ENCODE measurements at regions not wholly inside any gene's neighbourhood (a gene's known extent, or its start where the extent isn't known, plus 50 kb on each side); places are given as distances from the start of the nearest gene placed in this dataset.

DNA sequence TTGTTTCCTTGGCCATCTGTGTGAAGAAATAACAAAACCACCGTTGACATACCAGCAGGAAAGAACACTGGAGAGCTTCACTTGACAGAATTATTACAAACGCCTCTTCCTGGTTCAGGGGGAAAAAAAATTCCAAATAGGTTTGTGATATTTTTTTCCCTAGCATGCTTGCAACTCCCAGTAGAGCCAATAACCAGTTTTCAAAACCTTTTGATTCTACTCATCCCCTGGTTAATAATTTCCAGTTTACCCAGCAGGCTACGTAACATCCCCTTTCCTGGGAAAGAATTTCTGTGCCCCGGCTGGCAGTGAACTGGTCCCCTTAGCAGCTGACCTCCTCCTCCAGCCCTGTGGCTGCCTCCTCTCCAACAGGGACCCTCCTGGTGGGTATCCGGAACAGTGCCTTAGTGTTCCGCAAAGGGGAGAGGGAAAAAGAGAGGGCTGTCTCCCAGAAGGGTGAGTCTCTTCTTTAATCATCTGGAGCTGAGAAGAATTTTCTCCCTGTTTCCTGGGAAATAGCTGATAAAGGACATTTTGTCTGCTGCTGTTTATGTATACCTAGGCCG, 72.8 kb upstream of the BOD1 start:
- DNase-seq (ENCODE audit: extremely low read depth in 1 of 2, low read depth in 1 of 2) = no peak

DNA sequence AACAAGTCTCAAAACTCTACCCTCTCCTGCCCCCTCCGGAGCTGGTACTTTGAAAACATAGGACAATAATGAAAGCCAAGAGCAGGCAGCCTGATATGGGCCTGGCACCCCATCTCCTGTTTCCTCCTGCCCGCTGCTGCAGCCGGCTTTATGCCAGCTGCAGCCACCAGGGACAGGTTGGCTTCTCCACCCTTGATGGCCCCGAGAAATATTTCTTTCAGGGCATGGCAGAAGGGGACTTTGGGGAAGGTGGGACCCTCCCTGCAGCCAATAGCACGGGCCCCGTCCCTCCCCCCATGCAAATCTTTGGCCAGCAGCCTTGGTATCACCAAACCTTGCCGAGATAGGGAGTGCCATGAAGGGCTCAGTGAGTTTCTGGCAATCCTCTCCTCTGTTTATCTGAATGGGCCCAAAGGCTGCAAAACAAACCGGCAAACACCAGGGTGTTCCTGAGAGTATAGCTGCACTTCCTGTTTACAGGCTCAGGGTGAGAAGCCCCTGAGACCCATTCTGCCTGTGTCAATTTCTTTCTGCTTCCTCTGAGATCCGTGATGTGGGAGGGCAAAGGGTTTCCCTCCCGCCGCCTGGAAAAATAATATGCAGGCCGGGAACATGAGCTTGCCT, 73.4 kb upstream of the BOD1 start:
- no peak for DNase-seq (ENCODE audit: extremely low read depth in 1 of 2, low read depth in 1 of 2)

DNA sequence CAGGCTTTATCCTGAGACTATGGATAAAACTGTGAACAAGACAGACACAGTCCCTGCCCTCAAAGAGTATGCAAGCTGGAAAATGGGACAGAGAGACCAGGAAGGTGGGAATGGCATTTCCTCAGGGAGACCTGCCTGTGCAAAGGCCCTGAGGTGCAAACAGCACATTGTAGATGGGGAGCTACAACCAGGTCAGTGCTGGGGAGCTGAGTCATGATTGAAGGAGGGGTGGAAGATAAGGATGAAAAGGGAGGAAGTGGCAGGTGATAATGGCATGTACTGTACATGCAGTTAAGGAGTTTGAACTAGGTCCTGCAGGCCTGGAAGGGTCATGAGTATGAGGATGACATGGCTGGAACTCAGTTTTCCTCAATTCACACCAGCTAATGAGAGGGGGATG, 75.5 kb upstream of the BOD1 start:
- no peak for DNase-seq (ENCODE audit: extremely low read depth in 1 of 2, low read depth in 1 of 2)

DNA sequence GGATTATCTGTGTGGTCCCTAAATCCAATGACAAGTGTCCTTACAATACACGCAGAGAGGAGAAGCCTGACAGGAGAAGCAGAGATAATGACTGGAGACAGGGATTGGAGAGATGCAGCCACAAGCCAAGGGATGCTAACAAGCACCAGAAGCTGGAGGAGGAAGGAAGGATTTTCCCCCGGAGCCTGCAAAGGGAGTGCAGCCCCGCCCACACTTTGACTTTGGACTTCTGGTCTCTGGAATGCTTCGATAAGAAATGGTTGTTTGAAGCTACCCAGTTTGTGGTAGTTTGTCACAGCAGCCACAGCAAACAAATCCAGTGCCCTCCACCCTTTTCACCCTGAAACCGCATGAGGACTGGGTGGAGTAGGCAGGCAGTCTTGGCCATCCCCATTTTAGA, 77.2 kb upstream of the BOD1 start:
- DNase-seq (ENCODE audit: extremely low read depth in 1 of 2, low read depth in 1 of 2) = no peak

DNA sequence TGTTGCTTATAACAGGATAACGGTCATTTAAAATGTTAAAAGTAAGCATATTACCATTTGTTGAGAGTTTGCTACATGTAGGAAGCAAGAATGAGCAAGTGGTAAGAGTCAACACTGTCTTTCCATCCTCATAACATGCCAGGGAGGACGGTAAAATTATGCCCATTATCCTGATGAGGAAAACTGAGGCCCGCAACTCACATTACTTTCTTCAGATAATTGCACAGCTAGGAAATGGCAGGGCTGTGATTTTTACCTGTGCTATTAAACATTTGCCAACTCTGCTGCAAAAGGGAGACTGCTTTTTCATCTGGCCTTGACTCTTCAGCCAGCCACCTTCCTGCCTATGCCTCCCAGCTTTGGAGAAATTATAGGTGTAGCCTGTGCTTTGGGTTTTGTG, 79.8 kb upstream of the BOD1 start:
- DNase-seq (ENCODE audit: extremely low read depth in 1 of 2, low read depth in 1 of 2) = no peak

DNA sequence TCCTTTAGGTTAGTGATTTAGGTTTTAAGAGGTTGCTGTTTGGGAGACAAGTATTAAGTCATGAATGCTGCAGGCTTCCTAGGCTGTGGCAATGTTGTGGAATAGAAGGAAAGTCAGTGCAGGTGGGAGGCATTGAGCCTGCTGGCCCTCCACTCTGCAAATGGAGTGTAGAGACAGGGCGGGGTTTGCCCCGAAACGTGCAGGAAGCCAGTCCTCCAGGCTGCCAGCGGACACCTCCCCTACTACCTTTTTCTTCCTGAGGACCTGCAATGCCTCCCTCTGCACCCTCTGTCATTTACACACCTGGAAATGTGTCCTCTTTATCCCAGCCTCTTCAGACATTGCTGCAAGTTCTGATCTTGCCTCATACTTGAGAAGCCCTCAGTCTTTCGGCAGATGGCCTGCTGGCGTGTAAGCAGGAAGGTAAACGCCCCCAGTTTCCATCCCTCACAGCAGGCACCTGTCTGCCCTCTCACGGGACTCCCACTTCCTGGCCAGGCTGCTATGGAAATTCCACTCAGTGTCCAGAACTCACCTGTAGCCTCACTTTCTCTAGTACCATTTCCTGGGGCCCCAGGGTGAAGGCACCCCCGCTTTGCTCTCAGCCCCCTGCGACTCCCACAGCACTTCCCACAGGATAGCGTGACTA, 81.6 kb upstream of the BOD1 start:
- DNase-seq (ENCODE audit: extremely low read depth in 1 of 2, low read depth in 1 of 2) = no peak

DNA sequence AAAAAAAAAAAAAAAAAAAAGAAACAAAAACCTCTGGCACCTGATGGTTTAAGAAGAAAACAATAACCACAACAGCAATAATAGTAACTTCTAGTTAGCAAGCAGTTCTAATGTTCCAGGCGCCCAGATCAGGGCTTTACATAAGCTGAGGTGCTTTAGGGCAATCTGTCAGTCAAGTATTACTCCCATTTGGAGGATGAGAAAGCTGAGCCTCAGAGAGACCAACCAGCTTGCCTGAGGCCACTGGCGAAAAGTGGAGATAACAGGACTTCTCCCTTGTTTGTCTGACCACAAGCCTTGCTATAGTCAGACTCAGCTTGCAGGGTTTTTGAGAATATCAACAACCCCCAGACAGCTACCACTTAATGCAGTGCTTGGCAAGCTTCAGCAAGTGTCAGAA, 83.5 kb upstream of the BOD1 start:
- no peak for DNase-seq (ENCODE audit: extremely low read depth in 1 of 2, low read depth in 1 of 2)

DNA sequence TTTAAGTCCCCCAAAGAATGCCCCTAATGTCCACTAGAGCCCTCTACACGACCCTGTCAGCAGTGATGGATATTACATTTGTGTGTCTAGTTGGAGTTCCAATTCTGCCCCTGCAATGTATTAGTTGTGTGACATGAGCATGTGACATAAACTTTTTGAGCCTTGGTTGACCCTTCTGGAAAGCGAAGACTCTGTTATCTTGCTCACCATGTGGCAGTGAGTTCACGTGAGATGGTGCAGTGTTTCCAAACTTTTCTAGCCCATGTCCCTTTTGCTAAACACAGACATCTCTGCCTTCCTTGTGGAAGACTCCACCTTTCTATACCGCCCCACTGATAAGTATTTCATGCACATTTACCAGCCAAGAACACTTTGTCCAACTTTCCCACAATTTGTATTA, 87.0 kb upstream of the BOD1 start:
- no peak for DNase-seq (ENCODE audit: extremely low read depth in 1 of 2, low read depth in 1 of 2)

DNA sequence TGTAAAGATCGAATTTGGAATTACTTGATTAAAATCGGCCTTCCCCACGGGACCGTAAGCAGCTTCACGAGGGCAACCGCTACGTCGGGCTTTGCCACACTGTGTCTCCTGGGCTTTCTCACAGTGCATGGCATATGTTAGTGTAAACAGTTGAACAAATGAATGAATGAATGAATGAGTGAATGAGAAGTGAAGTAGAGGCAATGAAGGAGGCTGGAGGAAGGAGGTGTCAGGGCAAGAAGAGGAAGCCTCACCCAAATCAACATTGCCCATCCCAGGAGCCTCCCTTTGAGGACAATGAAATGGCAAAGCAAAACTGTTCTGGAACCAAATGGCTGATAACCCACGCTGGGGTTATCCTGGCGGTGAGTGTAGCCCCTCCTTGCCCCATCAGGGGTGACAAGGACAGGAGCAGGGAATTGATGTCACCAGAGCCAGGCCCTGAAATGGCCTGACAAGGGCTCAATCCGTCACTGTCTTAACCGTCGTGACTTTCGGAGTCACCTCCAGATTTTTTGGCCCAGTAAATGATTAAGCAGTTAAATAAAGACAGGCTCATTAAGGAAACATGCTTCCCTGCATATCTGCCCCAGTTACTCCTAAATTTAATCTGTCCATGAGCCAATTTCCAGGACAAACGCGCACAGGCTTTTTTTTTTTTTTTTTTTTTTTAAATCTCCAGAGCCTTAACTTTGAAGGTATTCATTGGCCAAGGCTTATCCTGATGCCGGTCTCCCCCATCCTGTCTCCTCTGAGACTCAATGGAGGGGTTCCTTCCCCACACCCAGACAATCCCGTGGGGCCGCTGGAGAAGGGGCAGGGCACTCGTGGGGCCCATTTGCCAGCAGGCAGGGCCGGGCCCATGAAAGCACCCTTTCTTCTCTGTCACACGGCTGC, 88.4 kb upstream of the BOD1 start:
- no peak for DNase-seq (ENCODE audit: extremely low read depth in 1 of 2, low read depth in 1 of 2)

DNA sequence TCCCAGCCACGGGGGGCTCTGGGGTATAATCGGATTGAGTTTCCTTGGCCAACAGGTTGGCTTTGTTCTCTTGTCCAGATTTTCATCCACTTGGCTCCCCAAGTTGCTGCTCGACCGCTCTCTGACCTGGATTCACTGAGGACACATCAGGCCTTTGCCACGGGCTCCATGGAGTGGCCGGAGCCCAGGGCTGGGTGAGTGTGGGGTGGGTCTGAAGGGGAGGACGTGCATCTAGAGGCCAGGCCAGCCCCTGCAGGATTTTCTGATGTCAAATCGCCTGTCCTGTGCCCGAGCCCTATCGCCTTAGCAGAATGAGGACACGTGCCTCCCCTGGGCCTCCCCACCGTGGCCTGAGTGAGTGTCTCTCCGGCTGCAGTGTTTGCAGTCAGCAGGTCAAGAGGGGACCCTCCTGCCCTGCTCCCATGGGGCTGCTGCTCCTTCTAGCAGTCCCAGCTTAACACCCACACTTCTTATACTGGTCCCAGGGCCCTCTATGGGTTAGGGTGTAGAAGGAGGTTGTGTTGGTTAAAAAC, 89.1 kb upstream of the BOD1 start:
- no peak for DNase-seq (ENCODE audit: extremely low read depth in 1 of 2, low read depth in 1 of 2)

DNA sequence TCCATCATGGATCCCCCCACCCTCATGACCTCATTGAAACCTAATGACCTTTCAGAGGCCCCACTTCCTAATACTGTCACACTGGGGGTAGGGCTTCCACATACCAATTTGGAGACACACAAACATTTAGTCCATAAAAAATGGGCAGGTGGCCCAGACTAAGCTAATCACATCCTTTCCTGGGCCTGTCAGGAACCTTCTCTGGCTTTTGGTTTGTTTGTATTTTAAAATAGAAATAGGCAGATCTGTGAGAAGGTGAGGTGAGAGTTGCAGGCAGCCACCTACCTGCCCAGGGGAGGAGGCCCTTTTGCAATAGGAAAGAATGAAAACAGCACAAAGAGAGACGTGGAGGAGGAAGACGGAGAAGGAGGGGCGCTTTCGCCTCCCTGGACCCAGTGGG, 90.2 kb upstream of the BOD1 start:
- DNase-seq (ENCODE audit: extremely low read depth in 1 of 2, low read depth in 1 of 2) = no peak

DNA sequence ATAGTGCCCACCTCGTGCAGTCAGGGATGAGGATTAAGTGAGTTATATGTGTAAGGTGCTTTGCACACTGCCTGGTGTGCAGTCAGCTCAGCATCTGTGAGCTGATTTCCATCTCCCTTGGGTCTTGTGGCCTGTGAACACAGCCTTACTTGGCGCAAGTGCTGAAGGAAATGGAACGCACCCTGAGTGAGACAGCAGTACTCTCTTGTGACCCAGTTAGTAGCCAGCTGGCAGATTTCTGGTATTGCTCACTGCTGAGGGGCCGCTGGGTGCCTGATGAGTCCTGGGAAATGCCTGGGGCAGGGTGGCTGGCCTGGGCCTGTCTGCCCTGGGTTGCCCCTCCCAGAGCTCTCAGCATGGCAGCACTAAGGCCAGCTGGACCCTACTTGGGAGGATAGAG, 90.9 kb upstream of the BOD1 start:
- DNase-seq (ENCODE audit: extremely low read depth in 1 of 2, low read depth in 1 of 2) = no peak

DNA sequence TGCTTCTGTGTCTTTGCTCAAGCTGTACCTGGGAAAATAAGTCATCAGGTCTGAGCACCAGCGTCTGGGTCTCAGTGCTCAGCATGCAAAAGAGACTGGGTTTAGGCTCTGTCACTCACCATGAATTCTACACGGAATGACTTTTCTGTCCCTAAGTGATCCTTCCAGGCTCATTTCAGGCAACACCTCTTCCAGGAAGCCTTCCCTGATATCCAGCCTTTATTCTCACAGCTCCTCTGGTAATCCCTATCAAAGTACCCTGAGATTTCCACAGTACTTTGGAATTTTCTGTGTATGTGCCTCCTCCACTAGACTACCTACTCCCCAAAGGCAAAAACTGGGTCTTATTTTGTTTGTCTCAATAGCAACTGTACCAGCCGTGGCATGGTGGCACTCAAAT, 92.7 kb upstream of the BOD1 start:
- no peak for DNase-seq (ENCODE audit: extremely low read depth in 1 of 2, low read depth in 1 of 2)

DNA sequence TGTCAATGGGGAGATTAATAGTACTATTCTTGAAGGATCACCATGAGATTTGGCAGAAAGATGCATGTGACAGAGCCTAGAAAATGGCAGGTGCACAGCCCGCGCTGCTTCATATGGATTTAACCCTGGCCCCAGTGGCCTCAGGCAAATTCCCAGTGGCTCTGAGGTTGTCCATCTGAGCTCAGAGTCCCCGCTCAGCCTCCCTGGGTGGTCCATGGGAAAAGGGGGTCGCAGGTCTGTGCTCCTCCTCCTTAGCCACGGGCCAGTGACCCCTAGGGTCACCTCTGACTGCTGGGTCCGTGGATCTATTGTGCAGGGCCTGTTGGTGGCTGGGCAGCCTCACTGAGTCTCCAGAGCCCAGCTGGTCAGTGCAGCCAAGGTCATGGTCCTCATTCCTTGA, 93.3 kb upstream of the BOD1 start:
- no peak for DNase-seq (ENCODE audit: extremely low read depth in 1 of 2, low read depth in 1 of 2)

DNA sequence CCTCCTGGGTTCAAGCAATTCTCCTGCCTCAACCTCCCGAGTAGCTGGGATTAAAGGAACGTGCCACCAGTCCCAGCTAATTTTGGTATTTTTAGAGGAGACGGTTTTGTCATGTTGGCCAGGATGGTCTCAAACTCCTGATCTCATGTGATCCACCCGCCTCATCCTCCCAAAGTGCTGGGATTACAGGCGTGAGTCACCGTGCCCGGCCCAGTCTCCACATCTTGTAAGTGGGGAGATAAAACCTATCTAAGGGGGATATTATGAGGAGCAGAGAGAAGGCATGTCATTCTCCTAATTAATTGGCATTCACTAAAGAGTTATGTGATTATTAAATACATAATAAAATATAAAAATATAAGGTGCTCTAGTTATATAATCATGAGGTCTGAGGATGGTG, 94.1 kb upstream of the BOD1 start:
- DNase-seq (ENCODE audit: extremely low read depth in 1 of 2, low read depth in 1 of 2) = no peak

DNA sequence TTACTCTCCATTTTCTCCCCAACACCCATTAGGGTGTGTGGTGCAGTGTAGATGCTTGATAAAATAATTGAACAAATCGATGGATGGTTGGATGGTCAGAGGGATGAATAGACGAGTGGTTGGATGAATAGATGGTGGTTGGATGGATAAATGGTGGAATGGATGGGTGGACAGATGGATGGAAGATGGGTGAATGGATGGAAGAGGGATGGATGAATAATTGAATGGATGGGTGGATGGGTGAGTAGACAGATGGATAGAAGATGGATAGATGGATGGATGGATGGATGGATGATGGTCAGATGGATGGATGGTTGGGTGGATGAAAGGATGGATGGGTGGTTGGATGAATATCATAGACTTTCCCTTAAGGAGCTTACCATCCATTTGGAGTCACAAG, 95.0 kb upstream of the BOD1 start:
- DNase-seq (ENCODE audit: extremely low read depth in 1 of 2, low read depth in 1 of 2) = no peak

DNA sequence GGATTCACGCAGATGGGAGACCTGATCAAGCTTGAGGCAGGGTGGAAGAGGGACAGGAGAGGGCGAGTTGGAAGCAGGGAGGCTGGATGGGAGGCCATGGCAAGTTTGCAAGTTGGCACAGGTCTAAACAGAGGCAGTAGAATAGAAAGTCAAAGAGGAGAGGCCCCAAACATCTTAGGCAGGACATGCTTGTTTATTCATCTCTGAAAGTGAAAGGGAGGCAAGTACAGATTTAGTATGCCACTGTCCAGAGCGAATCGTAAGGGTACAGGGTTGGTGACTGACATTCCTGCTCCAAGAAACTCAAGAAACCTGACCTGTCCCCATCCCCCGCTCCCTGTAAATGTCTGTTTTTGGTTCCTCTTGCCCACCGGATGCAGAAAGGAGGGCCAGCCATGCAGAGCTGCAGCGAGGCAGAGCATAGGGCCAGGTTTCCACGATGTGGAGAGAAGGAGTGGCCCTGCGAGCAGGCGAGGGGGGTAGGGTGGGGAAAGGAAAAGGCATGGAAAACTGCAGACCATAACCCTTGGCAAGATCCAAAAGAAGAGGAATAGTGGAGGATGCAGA, 96.2 kb upstream of the BOD1 start:
- DNase-seq (ENCODE audit: extremely low read depth in 1 of 2, low read depth in 1 of 2) = no peak

DNA sequence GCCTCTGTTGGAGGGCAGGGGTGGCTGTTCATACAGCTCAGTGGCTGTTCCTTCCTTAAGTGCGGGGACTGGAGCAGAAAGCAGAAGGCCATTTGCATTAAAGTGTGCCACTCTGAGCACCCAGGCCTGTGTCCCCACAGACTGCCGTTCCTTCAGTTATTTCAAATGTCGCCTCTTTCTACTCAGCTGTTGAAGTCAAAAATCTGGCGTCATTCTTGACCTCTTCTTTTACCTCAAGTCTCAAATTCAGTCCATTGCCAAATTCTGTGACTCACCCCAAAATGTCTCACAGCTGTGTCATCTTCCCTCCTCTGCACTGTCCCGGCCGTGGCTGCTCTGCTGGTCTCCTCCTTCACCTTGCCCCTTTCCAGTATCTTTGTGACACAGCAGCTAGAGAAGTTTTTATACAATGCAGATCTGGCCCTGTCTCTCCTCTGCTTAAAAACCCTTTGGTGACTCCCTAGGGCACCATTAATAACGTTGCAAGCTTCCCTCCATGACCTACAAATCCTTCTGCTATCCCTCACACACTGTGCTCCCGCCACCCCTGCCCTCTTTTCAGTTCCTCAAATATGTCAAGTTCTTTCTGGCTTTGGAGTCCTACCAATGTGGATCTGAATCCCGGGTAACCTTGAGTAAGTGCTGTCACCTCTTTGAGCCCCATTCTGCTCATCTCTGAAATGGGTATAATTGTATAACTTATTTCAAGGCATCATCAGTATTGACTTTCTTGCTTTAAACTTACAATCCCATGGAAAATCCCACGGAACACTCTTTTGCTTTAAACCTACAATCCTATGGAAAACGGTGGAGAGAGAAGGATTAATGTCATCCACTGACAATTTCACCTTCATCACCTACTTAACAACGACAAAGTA, 98.3 kb upstream of the BOD1 start:
- no peak for DNase-seq (ENCODE audit: extremely low read depth in 1 of 2, low read depth in 1 of 2)

DNA sequence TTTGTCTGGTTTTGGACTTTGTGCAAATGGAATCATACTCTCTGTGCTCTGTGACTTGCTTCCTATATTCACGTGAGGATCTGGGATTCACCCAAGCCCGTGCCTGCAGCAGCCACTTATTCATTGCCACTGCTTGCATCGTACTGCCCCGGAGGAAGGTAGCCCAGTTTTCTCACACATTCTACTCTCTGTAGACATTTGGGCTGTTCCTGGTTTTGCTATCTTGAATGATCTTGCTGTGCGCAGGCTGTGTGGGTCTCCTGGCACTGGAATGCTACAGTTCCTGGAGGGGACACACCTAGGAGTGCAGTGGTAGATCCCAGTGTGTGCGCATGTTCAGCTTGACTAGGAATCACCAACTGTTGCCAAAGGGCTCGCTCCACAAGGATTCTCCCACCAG, 99.2 kb upstream of the BOD1 start:
- DNase-seq (ENCODE audit: extremely low read depth in 1 of 2, low read depth in 1 of 2) = no peak

DNA sequence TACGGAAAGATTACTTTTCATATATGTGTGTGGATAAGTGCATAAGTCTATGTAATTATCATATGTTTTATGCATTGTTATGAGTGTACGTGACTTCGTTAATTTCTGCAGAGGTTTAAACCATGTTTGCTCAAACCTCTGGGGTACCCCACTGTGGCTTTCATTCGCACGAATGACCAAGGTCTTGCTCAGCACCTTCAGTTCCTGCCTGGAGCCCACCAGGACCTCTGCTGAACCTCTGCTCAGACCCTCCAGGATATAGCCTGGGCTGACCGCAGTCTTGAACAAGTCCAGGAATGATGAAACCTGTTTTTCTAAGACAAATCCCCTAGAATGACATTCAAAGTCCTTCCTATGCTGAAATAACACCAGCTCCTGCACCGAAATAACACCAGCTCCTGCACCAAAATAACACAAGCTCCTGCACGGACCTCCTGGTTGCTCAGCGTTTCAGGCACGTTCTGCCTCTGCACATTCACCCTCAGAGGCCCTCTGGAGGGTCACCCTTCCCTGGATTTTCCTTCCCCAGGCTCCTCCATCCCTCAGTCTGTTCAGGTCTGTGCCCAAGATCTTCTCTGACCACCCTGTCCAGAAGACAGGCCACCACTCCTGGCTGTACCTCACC, 99.7 kb upstream of the BOD1 start:
- DNase-seq (ENCODE audit: extremely low read depth in 1 of 2, low read depth in 1 of 2) = no peak

Data from stimulated activated CD8-positive, alpha-beta memory T cell treated with anti-CD3 and anti-CD28 coated beads, Interleukin-7, amount 100 ng/mL, for 48 hours (primary cell).